ENCODE measurements at regions not wholly inside any gene's neighbourhood (a gene's known extent, or its start where the extent isn't known, plus 50 kb on each side); places are given as distances from the start of the nearest gene placed in this dataset.

DNA sequence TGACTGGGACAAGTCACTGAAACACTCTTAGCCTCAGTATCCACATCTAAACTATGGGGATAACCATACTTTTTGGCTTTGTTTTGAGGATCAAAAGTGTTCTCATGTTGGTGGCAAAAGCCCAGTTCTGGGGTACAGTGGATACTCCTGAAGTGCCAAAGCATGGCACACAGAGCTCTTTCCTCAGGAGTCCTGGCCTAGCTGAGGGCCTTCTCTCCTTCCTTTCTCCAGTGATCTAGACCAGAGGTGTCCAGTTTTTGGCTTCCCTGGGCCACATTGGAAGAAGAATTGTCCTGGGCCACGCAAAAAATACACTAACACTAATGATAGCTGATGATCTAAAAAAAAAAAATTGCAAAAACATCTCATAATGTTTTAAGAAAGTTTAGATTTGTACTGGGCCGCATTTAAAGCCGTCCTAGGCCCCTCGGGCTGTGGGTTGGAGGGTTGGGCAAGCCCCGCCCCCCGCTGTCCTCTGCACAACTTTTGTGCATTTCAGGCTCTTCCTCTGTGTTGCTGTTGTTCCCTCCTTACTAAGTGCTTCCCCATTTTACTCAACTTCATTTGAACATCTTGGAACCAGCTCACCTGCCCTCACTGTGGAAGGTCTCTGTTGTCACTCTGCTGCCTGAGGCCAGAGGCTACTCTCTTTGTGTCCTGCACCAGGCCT, 337.0 kb downstream of the CYRIA start:
- no peak for DNase-seq

DNA sequence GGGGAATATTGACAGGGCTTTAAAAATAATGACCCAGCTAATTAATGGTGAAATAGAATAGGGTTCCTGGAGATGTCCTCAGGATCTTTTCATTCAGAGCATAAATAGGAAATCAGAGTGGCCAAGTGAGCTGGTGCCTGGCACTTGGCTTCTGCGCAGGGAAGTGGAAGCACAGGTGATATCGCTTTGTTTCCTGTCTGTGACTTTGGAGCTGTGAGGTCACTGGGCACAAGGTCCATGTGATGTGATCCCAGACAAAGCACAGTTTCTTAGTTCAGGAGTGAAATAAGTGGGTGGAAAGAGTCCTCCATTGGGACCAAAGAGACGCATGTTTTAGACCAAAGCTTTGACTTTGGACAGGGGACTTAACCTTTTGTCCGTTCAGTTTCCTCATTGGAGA, 338.3 kb downstream of the CYRIA start:
- no peak for DNase-seq

DNA sequence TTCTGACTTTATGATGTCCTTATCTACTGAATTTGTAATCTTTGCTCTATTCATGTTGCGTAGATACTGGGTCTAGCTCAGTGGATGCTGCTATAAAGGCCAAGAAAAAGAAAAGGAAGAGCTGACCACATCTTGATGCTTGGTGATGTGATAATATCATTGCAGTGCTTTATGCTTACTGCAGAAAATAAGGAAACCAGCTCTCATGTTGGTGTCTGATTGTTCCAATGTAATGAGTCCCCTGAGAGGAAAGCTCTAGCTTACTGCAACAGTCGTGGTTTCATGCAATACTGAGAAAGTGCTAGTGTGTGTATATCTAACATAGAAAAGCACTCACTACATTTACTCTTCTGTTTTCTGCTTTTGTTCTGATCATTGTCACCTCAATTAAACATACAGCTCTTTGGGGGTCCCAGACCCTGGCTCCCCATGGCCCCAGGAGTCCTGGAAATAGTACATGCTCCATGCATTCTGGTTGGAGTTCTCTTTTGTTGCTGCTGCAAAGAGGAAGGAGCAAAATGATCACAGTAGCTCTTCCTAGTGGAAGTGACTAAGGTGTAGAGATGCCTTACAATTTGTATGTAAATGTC, 338.8 kb downstream of the CYRIA start:
- DNase-seq, result no peak

DNA sequence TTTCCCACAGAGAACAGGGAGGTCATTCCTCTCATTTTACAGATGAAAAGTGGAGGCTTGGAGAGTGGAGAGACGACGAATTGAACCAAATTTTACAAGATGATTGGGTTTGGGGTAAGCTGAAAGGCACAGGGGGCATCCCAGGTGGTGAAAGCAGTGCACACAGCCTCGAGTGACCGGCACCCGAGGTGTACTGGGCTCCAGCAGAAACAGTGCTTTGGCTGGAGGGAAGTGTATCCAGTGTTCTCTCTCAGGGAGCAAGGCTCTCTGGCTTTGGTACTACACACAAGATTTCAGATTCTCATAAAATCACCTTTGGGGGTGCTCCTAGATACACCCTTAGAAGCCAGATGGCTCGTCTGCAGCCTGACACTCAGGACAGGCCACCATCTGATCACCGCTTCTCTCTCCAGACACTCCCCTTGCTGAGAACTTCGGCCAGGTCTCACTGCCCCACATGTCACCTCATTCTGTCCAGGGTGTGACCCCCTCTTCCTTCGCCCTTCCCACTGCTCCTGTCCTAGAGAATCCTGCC, 339.6 kb downstream of the CYRIA start:
- DNase-seq, result no peak

DNA sequence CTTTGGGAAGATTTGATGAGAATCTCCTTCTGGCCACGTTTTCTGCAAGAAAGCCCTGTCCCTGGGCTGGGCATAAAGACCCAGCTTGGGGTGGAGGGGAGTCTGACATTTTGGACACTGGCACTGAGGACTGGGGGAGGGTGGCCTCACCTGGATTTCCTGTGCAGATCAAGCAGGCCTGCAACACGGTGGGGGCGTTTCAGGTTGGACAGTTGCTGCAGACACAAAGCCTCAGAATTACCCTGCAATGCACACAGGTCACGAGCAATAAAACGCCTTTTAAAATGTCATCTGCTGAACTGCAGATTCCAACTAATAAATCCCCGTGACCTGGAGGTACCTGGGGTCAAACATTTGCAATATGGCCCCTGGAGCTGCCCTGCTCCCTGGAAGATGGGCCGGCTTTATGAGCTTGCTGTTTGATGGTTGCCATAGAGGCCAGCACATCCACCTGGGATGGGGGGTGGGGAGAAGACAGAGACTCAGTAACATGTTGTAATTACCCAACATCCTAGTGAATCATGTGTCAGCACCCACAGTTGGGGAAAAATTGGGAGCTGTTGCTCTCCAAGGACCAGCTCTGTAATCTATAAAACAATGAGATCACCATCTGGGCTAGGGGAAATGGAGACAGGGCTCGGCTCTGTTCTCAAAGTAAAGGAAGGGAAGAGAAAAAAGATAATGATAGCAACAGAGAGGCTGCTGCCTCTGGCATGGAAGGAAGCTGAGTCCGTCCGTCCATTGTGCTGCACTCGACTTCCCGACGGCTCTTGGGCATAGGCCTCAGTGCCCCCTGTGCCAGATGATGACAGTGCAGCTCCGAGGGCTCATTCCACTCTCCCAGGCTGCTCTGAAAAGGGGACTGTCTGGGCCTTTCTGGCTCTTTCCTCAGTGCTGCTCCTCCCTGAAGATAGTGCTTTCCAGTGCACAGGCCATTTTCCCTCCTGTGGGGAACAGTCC, 340.3 kb downstream of the CYRIA start:
- no peak for DNase-seq

DNA sequence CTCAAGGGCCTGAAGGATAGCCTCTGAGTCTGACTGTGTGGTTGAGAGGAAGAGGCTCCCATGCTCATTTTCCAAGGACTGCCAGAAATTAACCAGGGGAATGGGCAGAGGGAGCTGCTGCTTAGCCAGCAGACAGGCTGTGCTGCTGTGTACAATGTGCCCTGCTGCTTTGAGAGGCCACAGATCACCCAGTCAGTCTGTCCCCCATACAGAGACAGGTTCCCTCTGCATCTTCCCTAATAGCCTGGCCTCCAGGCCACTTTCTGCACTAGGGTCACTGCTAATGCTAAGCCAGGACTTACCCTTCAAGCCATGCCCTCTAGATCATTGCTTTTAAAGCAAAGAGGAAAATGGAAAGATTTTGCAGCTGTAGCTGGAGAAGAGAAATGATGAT, 341.1 kb downstream of the CYRIA start:
- no peak for DNase-seq

DNA sequence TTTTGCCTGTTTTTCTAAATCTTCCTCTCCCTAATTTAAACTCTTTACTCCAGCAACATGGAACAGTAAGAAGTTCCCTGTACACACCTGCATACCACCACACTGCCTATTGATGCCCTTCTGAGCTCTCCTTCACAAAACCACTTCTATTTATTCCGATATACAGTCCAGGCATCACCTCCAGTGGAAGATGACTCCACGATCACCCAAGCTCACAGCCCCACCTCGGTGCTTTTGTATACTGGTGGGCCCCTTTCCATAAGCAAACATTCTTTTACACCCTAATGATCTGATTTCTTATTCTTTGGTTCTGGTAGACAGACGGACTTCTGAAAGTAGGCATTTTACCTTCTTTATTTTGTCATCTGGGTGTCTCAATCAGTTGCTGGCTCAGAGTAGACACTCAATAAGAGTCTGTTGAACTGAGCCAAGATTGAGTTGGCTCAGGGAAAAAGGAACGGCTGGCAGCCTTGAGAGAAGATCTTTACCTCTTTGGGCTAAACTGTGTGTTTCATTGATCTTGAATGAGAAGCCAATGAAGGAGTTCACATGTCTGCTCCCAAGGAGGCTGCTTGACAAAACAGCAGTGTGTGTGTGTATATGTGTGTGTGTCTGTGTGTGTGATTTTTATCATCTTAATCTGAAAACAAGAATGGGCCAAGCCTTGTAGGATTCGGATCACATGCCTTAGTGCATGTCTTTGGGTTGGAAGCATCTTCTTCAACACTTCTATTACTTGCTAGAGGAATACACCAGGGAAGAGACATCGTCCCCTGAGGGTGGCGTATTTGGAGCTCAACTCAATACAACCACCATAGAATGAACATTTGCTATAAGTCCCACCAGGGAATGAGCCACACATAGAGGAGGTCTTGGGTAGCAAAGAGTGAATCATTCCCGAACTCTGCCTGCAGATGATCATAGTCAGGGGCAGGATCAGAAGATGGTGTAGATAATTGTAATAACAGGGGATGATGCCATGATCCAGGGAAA, 341.8 kb downstream of the CYRIA start:
- no peak for DNase-seq

DNA sequence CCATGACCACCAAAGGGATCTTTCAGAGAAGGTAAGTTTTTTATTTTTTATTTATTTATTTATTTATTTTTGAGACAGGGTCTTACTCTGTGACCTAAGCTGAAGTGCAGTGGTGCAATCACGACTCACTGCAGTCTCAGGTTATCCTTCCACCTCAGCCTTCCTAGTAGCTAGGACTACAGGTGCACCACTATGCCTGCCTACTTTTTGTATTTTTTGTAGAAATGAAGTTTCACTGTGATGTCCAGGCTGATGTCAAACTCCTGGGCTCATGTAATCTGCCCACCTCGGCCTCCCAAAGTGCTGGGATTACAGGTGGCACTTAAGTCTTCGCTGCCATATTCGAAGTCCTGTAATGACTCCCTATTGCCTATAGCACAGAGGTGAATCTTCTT, 342.5 kb downstream of the CYRIA start:
- DNase-seq, result no peak

DNA sequence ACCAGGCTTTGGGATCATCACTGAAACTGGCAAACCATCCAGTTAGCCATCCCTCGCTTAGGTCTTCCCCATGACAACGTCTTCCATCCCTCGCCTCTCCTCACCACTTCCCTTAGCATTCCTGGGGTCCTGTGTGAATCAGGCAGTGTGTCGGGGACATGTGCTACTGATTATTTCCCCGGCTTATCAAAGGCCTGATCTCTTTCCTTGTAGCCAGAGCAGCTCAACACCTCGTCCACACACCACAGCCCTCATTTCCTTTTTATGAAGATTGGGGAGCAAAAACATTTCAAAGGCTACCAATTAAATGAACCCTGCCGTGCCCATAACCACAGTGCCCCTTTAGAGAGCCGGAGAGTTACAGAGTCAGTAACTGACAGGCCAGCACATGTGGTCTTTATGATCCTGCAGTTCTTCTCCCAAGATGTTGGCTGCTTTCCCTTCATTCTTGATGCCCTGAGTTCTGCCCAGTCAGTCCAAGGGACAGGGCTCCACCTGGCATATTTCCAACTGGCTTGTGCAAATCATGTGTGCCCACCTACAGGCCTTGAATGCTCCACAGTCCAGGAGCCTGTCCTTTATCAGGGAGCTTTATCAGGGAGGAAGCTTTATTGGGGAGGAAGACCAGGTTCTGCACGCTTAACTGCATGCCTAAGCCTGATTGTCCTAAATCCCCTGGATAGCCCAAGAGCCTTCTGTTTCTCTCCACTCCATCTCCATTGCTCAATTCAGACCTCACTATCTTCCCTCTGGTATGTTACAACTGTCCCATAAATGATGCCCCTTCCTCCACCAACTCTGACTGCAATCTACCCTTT, 343.1 kb downstream of the CYRIA start:
- DNase-seq, result no peak

DNA sequence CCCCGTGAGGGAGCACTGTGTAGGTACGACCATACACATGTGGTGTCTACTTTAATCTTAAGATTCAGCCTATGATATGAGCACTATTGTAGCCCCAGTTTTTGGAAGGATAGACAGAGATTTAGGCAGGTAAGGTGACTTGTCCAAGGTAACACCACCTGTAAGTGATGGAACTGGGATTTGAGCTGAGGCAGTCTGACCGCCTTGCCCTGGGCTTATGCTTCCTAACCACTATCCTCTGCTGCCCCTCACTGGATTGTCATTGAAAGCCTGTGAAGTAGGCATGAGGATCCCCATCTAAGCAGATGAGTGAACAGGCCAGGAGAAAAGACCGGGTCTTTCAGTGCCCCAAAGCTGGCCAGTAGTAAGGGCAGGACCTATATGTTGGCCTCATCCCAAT, 343.8 kb downstream of the CYRIA start:
- DNase-seq, result no peak

DNA sequence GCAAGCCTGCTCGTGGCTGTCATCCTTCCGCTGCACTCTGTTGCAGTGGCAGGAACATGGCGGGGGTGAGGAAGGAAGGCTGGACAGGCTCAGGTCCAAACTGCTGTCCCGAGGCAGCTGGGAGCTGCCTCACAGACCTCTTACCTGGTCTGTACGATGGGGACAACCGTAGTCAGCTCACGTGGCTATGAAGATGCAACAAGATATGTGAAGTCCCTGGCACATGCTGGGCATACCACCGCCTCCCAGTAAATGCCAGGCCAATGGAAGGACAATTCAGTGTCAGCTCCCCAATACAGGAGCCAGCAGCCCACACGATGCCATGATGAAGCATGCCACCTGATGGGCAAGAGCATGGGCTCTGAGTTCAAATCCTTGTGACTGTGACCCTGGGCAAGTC, 344.4 kb downstream of the CYRIA start:
- DNase-seq, result no peak

DNA sequence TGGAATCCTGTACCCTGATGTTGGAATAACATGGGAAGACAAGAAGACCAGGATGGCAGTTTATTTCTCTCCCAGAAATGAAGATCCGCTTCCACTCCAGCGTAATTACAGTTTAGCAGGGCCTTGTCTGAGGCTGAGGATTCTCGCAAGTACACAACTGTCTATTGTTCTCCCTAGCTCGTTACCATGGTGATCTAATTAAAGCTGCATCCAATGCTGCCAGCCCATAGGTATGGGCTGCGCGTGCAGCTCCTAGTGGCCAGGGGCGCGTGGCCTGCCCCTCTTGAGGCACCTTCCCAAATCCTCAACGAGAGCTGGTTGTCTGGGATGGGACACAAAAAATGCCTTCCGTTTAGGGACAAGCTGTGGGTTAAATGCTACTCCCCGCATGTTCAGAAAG, 344.9 kb downstream of the CYRIA start:
- DNase-seq, result no peak

DNA sequence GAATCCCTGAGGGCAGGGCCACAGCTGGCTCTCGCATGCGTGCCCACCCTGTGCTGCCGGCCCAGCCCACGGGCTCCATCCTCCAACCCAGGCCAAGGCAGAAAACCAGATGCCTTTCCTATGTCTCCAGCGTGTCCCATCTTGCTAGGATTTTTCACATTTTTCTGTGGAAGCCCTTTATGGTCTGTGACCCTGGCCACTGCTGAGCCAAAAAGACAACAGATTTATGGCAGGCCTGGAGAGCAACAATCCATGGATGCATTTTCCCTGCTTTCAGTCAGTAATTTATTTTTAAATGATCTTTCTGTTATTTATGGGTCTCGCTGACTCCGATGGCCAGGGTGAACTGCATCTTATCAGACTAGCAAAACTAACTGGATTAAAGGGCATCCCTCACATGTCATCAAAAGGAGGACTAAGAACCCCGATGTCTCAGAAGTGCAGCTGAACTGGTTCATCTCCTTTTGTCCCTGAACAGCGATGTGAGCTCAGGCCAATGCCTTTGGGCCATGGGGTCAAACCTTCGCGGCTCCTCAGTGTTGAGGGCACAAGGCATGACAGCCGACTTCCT, 346.0 kb downstream of the CYRIA start:
- no peak for DNase-seq

DNA sequence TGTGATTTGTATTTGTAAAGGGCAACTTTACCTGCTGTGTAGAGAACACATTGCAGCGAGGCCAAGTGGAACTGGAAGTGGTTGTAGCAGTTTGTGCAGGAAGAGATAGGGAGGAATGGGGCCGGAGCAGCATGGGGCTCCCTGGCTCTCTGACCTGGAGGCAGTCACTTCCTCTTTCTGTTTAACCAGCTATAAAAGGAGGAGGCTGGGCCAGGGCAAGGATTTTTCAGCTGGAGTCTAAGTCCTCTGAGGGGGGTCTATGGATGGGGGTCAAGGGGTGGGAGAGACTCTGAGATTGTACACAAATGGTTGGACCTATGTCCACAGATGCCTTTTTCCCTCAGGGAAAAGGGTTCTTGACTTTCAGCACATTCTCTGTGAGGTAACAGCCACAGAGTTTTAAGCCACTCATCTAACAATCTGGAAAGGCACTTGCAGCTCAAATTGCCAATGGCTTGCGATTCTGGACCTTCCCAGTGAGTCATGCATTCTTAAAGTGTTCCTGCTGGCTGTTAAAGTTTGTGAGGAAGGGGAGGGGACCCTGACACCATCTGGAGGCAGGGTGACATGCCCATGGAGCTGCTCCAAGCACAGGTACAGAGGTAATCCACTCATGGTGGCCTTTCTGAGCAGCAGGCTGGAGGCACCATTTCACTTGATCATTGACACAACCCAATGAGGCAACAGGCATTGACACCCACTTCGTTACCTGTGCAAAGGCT, 347.0 kb downstream of the CYRIA start:
- no peak for DNase-seq

DNA sequence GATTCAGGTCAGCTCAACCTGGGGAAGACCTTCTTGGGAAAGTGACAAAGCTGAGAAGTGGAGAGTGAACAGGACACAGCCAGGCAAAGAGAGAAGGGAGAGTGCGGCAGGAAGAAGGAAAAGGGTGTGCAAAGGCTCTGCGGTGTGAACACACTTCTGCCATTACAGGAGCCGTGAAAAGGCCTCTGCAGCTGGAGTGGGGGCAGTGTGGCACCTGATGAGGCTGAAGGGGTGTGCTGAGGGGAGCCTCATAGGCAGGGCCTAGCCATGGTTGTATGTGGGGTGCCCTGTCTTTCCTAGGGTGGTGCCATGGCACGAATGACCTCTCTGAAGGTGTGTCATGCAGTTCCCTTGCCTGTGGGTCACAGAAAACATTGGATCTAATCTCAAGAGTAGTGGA, 347.6 kb downstream of the CYRIA start:
- no peak for DNase-seq

DNA sequence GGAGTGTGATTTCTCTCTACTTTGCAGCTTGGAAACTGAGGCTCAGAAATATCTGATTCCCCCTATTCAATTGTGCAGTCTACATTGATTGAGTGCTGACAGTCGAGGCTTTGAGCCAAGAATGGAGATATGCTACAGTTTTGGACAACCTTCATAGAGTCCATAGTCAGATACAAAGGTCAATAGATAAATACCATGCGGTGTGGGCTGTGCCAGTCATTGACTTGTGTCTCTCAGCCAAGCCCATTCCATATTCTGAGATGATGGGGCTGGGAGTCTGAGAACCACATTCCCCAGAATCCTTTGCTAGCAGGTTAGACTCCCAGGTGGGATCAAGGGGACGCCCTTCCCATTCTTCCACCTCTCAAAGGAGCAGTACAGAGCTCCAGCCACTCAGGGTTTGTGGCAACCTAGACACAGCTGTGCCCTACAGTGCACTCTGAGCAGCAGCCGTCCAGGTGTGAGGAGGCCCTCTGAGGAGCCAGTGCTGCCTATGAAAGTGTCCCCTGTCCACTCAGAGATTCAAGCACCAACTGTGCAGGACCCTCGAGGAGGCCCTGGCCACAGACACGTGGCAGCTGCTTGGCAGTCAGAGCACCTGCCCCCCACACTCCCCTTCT, 348.3 kb downstream of the CYRIA start:
- no peak for DNase-seq

DNA sequence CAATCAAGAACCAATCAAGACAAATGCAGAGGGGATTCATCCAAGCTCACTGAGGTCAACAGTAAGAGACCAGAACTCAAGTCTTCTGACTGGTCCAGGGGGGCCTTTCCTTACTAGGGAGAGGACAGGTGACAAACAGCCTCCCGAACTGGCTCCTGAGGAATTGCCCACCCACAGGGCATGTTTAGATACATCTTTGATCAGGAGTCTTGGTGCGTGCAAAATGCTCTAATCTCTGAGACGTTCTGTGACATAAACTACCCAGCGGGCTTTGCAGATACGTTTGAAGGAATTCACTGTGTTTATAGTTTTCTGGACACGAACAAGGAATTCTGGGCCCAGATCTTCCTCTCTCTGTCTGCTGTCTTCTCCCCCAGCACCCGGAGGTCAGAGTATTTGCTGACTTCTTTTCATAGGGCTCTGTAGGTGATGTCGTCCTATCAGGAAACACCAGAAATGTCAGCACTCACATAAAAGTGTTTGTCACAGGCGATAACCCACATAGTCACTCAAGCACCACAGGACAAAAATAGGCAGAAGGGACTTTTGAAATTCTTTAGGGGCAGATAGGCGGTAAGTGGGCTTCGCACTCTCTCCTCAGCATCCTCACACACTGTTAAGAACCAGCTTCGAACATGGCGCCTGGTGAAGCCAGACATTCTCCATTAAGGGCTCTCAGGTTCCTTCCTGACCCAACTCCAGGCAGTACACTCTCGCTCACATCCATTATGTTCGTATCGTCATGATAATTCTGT, 349.0 kb downstream of the CYRIA start:
- DNase-seq, result no peak

DNA sequence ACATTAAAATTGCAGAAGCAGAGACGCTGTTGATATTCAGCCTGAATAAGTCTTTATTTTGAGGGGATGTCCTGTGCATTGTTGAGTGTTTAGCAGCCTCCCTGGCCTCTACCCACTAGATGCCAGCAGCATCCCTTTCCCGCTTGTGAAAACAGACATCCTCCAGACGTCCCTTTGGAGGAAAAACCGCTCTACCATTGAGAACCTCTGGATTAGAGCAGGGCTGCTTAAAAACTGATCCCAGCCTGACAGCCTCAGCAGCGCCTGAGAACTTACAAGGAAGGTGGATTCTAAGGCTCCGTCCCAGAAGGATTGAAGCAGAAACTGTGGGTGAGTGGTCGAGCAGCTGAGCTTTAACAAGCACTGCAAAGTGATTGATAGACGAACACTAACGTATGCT, 349.7 kb downstream of the CYRIA start:
- no peak for DNase-seq

DNA sequence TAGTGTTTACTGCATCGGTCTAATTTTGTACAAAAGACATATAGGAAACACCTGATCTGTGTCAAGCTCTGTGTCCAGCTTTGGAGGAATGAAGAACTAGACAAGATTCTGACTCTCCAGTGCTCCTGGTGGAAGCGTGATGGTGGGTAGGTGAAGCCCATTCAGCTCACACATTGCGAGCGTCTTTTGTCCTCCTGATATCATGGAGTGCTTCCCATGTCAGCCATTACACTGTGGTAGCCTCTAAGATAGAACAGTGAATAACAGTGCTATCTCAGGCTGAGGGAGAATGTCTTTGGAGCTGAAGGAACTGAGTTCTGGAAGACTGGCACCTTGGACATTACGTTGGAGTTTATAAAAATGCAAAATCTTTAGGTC, 350.2 kb downstream of the CYRIA start:
- no peak for DNase-seq

Data from T-helper 2 cell (primary cell).